ENCODE measurements at regions not wholly inside any gene's neighbourhood (a gene's known extent, or its start where the extent isn't known, plus 50 kb on each side); places are given as distances from the start of the nearest gene placed in this dataset.

GRCh38 chr13:100809129-100809390 is 134.5 kb upstream of the TMTC4 start:
- no peak for DNase-seq (ENCODE audit: low read depth)
- TF ChIP-seq, protein P1, sequence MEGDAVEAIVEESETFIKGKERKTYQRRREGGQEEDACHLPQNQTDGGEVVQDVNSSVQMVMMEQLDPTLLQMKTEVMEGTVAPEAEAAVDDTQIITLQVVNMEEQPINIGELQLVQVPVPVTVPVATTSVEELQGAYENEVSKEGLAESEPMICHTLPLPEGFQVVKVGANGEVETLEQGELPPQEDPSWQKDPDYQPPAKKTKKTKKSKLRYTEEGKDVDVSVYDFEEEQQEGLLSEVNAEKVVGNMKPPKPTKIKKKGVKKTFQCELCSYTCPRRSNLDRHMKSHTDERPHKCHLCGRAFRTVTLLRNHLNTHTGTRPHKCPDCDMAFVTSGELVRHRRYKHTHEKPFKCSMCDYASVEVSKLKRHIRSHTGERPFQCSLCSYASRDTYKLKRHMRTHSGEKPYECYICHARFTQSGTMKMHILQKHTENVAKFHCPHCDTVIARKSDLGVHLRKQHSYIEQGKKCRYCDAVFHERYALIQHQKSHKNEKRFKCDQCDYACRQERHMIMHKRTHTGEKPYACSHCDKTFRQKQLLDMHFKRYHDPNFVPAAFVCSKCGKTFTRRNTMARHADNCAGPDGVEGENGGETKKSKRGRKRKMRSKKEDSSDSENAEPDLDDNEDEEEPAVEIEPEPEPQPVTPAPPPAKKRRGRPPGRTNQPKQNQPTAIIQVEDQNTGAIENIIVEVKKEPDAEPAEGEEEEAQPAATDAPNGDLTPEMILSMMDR (IDR thresholded peaks at IDR 0.05; ENCODE audit: control insufficient read depth, insufficient read depth, low read depth, low read length, missing control alignments), result no peak
- H3K4me3 ChIP-seq (ENCODE audit: control insufficient read depth, low read depth, low read length), result no peak overlapping the region

DNA sequence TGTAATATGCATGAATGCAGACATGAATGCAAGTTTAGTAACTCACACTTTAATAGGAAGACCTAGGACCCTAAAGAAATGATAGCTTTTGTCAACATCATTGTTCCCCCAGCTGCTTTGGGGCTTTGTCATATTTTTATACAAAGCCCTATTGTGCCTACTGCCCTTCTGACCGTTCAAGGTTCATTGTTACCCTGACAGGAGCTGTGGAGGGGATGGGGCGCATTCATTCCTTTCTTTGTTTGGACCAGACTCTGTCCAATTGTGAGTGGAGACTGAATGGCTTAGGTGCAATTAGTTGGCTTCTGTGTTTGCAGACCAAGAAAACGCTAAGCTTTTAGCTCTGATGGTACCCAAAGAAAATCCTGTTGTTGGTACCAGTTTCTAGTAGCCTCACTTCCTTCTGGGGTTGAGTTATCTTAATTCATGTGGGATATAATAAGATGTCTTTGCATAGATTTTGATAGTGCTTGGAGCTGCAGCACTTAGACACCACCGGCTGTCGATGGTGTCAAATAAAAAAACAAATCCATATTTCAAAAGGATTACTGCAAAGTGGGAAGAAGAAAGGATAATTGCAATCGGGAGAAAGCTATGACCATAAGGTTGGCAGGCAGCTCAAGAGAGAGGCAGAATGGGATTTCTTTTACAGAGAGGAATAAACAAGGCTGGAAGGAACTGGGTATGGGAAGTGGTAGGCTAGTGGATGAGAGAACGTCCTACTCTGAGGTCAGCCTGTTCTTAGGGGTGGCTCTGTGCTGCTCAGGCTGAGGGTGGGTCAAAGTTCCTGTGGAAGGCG is 133.9 kb upstream of the TMTC4 start:
- TF ChIP-seq, protein P1 (IDR thresholded peaks at IDR 0.05; ENCODE audit: control insufficient read depth, insufficient read depth, low read depth, low read length, missing control alignments), result no peak
- H3K4me3 ChIP-seq (ENCODE audit: control insufficient read depth, low read depth, low read length), result no peak overlapping the region
- no peak for DNase-seq (ENCODE audit: low read depth)

DNA sequence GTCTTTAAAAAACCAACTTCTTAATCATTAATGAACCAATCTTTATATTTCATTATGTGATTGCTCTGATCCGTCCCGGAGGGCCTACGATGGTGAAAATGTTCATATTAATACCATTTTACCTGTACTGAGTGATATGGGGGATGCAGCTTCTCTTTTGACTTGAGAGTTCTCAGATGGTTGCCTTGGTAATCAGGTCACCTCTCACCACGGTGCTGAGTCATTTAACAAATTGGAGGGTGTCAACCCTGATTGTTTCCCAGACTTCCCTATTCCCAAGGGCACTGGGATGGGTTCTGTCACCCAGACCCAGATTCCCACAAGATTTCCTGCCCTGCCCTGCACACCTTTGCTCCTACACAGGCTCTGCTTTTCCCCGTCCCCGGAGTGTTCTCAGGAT is 128.5 kb upstream of the TMTC4 start:
- TF ChIP-seq, protein P1 (IDR thresholded peaks at IDR 0.05; ENCODE audit: control insufficient read depth, insufficient read depth, low read depth, low read length, missing control alignments), result no peak
- no peak for DNase-seq (ENCODE audit: low read depth)
- H3K4me3 ChIP-seq (ENCODE audit: control insufficient read depth, low read depth, low read length), result no peak overlapping the region

- TF ChIP-seq, protein P1 (IDR thresholded peaks at IDR 0.05; ENCODE audit: control insufficient read depth, insufficient read depth, low read depth, low read length, missing control alignments), result no peak
- H3K4me3 ChIP-seq (ENCODE audit: control insufficient read depth, low read depth, low read length), result no peak overlapping the region
- no peak for DNase-seq (ENCODE audit: low read depth)
Measured at GRCh38 chr13:100800283-100800875, 125.8 kb upstream of the TMTC4 start.

DNA sequence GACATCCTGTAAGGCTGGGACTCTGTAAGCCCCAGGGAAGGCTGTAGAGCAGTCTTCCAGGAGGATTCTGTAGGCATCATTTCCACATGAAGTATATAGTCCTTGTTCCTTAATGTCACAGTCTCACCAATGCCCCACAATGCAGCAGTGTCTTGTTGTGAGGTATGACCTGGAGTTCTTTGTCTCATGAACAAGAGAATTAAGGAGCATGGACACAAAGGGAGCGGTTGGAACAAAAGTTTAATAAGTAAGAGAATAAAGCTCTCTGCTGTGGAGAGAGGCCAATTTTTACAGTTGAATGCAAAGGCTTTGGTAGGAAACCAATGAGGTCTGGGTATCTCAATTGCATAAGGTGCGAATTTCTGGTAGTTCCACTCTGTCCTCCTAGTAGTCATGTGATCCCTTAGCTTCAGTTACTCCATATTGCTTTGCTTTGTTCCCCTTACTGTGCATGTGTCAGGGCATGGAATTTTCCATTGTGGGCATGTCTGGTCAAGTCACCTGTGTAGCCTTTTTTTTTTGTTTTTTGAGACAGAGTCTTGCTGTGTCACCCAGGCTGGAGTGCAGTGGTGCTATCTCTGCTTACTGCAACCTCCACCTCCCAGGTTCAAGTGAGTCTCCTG is 124.3 kb upstream of the TMTC4 start:
- TF ChIP-seq, protein P1 (IDR thresholded peaks at IDR 0.05; ENCODE audit: control insufficient read depth, insufficient read depth, low read depth, low read length, missing control alignments), result no peak
- DNase-seq (ENCODE audit: low read depth), result no peak
- H3K4me3 ChIP-seq (ENCODE audit: control insufficient read depth, low read depth, low read length), result no peak overlapping the region

- TF ChIP-seq, protein P1 (IDR thresholded peaks at IDR 0.05; ENCODE audit: control insufficient read depth, insufficient read depth, low read depth, low read length, missing control alignments), result no peak
- no peak overlapping the region for H3K4me3 ChIP-seq (ENCODE audit: control insufficient read depth, low read depth, low read length)
- DNase-seq (ENCODE audit: low read depth), result no peak
Measured at GRCh38 chr13:100797921-100798320, 123.3 kb upstream of the TMTC4 start.
